ENCODE measurements at regions not wholly inside any gene's neighbourhood (a gene's known extent, or its start where the extent isn't known, plus 50 kb on each side); places are given as distances from the start of the nearest gene placed in this dataset.

DNA sequence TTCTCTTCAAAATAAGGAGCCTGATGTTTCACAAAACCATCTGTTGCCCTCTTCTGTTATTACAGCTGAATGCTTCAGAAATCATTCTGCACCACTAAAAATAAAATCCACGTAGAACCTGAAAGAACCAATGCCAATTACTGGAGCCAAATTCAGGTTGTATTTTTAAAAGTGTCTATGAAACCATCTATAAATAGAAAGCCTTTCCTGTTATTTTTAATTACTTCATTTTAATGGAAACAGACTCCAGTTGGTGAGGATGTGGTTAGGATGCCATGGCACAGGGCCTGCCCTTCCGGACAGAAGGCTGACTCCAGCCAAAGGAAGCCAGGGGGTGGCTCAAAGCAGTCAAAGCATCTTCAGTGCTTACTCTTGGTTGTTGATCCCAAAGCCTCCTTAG is 119.8 kb downstream of the TENT4A start:
- no peak for DNase-seq

DNA sequence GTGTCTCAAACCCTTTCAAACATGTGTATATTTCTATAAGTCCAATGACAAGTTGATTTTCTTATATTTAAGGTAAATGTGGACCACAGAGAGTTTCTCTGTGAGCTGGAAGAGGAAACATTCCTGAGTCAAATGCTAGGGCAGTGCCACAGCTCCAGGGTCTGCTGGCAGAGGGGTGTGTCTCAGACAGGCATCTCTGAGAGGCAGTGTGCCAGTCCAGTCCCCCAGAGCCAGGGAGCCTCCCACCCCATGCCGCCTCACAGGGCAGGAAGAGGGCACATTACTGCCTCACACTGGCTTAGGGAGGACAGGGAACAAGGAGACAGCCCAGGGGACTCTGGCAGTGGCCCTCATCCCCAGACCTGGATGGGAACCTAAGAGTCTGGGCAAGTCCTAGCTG is 120.2 kb downstream of the TENT4A start:
- DNase-seq: no peak

DNA sequence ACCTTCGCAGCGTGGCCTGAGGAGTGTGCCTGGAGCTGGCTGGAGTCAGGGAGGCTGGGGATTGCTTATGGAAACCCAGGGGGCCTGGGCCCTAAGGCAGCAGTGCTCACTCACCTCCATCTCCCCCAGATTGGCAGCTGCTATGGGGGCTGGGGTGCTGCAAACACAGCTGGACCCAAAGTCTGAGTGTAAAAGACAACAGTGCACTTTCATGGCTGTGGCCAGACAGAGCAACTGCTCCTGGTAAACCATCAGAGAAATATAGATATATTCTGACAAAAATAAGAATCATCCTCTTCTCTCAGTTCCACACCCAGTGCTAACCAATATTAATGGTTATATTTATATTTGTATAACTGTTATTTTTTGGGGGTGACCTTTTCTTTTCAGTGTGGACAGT is 123.9 kb downstream of the TENT4A start:
- no peak for DNase-seq

DNA sequence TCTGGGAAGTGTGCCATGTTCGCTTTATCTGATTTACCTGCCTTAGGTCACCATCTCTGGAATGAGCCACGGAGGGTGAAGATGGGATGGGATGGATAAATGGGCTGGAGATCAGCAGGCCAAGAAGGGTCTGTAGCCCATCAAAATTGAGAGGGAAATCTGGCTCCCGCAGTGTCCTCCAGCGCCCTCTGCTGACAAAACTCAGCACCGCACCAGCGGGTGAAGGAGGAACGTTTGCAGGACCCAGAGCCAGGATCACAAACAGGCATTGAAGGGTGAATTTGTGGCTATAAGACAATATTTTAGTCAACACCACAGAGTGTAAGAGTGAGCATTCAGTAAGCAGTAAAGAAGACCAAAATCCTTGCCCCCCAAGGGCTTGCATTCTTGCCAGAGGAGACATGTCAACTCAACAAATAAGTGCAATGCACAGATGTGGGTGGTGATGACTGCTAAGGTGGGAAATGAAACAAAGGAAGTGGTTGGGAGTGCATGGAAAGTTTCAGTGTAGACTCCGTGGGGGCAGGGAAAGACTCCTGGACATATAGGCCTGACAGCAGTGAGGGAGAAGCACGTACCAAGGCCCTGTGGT is 124.4 kb downstream of the TENT4A start:
- peak; percentile 33 for DNase-seq

DNA sequence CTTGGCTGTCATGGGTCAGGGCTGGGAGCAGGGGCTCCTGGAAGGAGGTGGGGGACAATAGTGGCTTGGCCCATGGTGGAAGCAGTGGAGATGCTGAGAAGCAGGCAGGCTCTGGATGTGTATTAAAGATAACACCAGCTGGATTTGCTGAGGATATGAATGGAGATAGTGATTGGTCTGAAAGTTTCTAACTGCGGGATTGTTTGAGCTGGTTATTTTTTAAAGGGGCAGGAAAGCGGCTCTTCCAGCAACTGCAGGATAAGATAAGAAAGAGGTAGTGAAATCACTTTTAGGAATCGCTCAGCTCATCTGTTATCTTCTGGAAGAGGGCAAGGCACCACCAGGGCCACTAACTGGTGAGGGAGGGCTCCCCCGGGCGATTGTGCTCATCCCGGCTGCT is 125.5 kb downstream of the TENT4A start:
- no peak for DNase-seq

DNA sequence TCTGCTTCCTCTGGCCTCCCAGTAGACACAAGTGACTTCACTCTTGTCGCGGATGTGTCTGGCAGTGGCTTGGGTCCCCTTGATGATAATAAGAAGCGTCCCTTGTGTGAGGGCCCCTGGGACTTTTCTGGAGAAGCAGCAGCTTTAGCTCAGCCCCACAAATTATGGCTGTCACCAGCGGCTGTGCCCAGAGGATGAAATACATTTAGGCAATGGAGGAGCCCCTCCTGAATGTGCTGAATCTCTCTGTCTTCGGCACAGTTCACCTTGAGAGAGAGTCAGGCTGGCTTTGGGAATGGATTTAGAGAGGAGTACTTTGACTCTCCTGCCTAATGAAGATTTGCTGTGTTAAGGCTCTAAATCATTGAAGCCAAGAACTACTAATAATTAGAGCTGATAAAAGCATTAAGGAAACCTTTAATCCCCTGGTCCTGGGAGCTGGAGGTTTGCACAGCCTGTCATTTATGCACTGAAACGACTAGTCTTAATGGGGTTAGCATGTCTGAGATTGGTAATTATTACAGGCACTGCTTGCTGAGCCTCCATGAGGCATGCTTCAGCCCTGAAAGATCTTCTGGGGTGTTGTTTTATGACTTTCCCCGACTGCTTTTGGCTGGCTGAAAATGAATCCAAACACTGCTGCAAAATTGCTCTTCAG is 127.0 kb downstream of the TENT4A start:
- no peak for DNase-seq

DNA sequence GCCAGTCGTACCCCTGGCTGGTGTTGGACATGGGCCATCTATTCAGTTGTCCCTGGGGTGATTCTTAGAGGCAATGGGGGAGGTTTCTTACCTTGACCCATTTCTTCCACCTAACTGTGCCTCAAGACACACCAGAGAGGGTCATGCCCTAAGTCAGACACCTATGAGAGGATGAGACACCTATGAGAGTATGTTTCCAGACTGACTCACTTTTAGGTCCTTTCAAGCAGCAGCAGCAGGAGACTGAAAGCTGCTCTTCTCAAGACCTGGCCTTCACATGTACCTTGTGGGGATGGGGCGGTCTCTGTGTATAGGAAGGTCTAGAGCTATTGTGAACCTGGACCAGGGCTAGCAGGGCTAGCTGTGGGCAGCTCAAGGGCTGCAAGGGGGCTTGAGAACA is 130.1 kb downstream of the TENT4A start:
- no peak for DNase-seq

DNA sequence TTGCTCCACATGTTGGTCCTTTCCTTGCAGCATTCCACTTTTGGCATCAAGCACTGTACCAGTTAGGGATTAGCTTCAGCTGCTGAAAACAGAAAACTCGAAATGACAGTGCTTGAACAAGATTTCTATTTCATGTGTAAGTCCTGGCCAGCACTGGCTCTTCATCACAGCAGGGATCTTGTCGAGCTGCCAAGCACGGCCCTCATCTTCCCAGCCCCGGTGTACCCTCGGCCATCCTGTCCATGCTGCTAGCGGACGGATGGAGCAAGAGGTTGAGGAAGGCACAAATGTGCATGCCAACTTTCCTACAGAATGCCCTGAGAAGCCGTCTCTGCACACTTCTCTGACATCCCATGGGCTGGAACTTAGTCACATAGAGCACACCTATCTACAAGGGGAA is 130.6 kb downstream of the TENT4A start:
- no peak for DNase-seq

DNA sequence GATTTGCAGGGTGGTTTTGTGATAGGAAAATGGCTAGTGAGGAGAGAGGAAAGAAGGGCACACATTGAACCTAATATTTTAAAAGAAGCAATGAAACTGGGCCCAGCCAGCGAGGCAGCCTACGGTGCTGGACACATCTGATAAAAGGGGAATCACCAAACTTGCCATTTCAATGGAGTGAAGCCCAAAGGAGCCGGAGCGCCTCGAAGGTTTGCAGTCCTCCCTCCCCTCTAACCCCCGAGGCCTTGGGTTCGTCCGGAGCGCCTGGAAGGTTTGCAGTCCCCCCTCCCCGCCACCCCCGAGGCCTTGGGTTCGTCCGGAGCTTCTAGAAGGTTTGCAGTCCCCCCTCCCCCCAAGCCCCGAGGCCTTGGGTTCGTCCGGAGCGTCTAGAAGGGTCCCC is 132.6 kb downstream of the TENT4A start:
- DNase-seq: no peak

DNA sequence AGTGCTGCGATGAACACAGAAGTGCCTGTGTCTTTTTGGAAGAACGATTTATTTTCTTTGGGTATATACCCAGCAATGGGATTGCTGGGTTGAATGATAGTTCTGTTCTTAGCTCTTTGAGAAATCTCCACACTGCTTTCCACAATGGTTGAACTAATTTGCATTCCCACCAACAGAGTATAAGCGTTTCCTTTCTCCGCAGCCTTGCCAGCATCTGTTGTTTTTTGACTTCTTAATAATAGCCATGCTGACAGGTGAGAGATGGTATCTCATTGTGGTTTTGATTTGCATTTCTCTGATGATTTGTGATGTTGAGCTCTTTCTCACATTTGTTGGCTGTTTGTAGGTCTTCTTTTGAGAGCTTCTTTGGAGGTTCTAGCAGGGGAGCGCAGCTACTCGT is 134.6 kb downstream of the TENT4A start:
- DNase-seq: no peak

DNA sequence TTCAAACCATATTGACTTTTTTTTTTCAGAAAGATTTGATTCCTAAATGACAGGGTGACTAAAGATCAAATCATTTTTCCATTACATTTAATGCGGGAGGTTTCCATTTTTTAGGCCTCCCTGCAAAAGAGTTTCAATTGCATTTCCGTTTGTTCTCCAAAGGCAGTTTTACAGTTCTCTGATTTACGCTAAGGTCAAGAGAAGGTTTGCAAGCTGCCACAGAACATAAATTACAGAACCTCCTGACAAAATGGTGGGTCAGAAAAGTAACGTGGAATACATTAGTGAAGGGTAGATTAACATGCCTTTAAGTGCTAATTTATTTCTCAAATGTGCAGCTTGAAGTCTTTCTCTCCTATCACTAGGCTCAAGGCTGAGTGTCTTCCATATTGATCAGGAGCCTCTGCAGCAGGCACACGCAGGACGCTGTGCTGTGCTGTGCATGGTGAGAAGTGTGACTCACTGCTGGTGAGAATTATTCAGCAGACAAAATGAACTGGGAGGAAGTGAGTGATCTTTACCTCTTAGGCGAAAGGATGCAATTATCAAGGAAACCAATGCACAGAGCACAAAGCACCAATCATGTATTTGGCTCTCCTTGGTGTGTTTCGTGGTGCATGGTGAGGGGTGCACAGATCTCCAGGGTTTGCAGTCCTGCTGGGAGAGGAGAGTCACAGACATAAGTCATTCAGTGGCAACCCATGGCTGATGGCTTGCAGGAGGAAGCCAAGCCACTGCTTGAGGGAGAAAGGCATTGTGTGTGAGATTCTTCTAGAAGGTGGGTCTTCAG is 136.3 kb downstream of the TENT4A start:
- DNase-seq: no peak

DNA sequence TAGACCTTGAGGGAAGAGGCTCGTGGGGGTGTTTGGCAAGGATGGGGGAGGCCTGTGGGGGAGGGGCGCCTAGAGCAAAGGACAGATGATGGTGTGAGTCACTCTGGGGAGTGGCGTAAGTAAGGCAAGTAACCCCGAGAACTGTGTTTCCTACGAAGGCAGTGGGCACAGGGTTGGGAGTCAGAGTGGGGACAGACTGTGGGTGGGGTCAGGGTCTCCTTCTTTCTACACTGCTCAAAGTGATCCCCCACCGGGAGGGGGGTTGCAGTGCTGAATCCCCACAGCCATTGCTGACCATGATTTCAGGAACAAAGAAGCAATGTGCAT is 136.8 kb downstream of the TENT4A start:
- DNase-seq: no peak

DNA sequence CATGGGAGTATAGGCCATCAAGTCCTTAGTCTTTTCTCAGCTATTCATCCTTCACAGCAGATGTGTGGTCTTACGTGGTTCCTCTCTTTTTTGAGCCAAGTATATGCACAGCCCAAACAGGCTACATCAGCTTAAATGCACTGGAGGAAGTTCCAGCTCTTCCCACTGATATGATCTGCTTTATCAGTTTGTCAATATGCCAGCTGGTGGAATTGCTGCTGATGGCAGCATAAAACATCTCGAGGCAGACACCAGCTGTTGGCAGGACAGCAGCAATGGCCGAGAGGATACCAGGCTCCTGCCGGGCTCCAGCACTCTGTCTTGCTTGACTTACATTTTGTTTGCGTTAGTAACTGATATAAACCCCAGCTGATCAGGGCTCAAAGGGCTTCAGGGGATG is 143.4 kb downstream of the TENT4A start:
- DNase-seq: no peak

DNA sequence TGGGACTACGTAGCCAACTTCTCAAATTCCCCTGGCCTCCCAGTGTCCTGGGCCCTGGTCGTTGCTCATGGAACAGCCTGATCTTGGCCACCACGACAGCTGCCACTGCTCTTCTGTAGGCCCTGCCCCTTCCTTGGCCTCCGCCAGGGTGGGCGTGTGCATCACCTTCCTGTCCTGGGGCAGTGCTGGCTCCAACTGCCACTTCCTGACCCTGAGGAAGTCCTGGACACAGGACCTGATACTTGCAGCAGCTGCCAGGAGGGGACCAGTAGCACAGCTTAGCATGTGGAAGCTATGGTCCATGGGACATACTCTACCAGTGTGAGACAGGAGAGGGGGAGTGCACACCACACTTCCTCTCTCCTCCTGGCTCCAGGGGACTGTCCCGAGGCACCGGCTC is 145.2 kb downstream of the TENT4A start:
- no peak for DNase-seq

DNA sequence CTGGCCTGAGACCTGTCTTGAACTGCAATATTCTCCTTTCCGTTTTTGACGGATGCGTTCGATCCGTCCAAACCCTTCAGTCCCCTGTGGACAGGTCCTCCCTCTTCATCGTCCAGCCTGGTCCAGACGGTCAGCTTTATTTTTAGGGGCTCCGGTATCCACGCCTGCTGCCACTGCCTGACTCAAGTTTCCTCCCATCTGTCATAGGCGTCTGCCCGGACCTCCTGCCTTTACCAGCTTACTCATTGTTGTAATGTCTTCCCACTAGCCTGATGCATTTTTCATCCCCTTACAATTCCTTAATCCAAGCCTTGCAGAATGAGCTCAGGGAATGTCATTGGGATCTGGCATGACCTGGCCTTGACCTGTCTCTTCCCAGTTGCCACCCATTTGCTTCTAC is 145.8 kb downstream of the TENT4A start:
- DNase-seq: no peak

DNA sequence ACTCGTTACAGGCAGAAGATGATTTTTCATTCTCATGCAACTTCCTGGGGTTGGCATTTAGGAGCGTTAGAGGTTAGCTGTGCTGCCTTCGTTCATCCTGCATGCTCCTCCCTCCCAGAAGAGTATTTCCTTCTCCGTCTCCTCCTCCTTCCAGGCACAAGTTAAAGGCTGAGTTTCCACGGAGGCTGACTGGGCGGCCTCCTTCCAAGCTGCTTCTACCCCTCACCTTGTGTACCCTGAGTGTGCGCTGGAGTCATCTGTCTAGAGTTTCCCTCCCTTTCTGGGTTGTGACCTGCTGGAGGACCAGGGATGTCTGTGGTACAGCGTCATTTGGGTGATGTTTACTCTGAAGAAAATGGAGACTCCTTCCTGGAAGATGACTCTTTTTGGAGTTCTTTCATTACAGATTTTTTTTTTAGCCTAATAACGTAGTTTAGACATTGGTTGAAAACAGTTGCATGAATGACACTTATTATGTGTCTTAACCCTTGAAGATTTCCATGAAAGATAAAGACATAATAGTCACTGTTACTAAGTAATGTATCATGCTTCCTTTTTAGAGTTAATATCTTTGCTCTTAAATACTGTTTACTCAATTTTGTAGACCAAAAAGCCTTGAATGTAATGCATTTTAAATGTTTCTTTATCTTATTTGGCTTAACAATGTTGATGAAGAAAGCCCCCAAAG is 146.9 kb downstream of the TENT4A start:
- no peak for DNase-seq

DNA sequence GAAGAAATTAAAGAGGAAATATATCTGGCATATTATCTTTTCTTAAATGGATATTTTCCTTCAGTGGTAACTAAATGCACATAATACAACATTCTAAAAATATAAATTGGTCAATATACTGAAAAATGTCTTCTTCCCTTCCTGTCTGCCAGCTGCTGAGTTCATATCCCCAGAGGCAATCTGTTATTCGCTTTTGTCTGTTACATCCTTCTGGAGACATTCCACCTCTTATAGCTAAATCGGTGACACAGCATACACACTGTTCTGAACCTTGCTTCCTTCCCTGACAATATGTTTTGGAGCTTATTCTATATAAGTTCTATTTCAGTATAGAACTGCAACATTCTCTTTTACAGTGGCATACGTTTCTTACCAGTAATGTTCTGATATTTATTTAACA is 147.8 kb downstream of the TENT4A start:
- no peak for DNase-seq

DNA sequence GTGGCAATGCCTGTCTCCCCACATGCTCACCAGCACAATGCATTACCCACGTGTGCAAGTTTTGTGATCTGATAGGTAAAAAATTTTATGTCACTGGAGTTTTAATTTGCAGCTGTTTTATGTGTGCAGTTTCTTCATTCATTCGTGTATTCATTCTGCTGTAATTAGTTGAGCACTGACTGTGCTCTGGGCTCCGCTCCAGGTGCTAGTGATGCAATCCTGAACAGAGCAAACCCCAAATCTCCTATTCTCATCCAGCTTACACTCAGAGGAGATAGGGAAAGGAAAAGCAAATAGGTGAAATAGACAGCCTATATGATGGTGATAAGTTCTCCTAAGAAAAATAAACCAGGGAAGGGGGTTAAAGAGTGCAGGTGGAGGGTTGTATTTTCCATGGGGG is 148.4 kb downstream of the TENT4A start:
- DNase-seq: no peak

DNA sequence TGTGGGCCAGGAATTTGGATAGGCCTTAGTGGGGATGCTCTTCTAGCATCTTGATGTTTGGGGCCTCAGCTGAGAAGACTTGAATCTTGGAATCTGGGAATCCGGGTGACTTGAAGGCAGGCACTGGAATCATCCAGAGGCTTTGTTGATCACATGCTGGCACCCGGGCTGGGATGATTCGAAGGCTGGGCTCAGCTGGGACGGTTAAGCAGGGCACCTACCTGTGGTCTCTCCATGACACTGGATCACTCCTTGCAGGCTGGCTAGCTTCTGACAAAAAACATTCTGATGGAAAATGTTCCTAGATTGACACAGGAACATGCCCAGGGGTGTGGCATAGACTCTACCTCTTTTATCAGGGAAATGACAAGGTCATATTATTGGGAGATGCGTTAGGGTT is 149.1 kb downstream of the TENT4A start:
- no peak for DNase-seq

DNA sequence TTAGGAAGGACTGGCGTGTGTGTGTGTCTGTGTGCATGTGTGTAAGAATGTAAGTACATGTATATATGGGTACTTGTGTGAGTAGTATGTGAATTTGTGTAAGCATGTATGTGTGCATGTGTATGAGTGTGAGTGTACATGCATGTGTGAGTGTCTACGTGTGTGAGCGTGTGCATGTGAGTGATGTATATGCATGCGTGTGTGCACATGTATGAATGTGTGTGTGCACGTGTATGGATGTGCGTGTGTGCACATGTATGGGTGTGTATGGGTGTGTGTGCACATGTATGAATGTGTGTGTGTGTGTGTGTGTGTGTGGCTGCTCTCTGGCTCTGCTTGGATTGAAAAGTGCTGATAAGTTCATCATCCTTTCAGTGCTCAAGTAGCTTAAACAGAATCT is 154.5 kb downstream of the TENT4A start:
- DNase-seq: no peak

DNA sequence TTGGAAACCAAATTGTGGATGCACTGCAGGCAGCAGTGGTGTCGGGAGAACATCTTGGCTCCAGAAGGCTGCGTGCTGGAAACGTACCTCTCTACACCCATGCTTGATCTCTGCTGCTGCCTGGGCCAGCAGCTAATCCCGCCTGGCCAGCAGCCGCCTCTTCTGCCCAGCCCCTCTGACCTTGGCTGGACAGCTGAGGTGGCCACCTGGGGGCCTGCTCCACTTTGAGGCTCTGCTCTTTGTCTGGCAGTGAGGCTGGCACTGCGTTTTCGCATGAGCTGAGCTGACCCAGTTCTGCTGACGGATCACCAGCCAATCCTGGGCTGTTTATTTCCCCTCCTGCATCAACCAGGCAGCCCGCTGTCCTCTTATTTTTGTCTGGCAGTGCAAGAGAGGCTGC is 154.9 kb downstream of the TENT4A start:
- DNase-seq: no peak

DNA sequence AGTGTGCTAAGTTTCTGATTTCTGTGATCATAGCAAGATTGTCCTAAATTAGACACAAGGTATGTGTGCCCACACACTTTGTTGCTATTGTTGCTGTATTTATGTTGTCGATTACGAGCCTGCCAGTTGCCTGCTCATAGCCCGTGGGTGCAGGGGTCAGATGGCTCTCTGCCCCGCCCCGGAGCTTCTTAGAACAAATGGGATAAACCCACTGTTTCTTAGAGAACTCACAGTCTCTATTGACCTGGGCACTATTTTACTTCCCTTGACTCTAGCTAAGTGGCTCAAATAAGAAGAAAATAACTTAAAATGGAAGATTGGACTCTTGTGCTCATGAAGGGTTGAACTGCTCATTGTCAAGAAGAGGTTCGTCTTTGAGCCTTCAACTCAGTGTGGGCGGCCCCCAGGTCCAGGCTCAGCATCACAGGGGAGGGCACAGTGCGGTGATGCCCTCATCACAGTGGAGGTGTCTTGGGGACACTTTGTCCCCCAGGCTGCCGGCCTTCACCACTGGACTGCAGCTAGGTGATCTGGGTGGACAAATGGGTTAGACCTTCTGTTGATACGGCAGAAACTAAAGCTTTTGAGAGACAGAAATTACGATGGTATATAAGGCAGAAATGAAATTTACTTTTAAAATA is 155.5 kb downstream of the TENT4A start:
- DNase-seq: no peak

DNA sequence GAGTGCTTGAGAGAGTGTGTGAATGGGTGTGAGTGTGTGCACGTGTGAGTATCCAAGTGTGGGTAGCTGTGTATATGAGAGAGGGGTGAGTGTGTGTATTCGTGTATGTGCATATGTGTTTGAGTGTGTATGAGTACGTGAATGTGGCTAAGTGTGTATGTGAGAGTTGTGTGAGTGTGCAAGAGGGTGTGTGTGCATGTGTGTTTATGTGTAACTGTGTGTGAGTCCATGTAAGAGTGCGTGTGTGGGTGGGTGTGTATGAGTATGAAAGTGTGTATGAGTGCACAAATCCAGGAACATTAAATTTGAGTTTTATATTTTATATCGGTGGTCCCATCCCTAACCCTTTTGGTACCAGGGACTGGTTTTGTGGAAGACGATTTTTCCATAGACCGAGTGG is 156.4 kb downstream of the TENT4A start:
- DNase-seq: no peak
